CD4-positive, alpha-beta T cell treated with Interleukin-15 for 1 hour (primary cell): ENCODE measurements at regions not wholly inside any gene's neighbourhood (a gene's known extent, or its start where the extent isn't known, plus 50 kb on each side); places are given as distances from the start of the nearest gene placed in this dataset.

Experiments used
- DNase-seq: peaks from one replicate; pipeline ENCODE4 v3.0.0-alpha.2; 2020

GRCh38 chr11:87401653-87402052, 363.9 kb downstream of the TMEM135 start:
- no peak for DNase-seq

GRCh38 chr11:87399341-87399740, 361.6 kb downstream of the TMEM135 start:
- DNase-seq: no peak

DNA sequence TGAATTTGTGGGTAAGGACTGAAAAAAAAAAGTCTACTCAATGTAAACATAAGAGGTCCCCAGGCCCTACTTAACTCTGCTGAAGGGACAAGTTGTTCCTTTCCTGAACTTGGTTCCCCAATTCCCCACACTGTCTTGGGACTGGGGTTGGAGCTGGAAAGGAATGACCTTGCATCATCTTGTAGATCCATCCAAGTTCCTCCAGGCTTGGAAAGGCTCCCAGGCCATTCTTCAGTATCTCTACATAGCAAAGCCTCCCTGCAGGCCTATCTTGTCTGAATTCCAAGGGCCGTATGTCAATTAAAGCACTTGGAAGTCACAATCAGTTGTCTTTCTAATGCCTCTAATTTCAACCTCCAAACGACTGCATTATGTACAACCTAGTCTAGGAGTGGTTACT, 361.2 kb downstream of the TMEM135 start:
- DNase-seq: no peak

- no peak for DNase-seq
Observed at GRCh38 chr11:87397011-87397865, 359.5 kb downstream of the TMEM135 start.

DNA sequence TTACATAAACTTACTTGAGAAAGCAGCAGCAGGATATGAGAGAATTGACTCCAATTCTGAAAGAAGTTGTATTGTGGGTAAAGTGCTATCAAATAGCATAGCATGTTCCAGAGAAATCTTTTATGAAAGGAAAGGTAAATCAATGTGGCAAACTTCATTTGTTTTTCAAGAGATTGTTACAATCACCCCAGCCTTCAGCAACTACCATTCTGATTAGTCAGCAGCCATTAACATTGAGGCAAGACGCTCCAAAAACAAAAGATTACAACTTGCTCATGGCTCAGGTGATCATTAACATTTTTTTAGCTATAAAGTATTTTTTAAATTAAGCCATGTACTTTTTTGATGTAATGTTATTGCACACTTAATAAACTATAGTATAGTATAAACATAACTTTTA, 357.2 kb downstream of the TMEM135 start:
- no peak for DNase-seq

- no peak for DNase-seq
Observed at GRCh38 chr11:87392665-87393064, 354.9 kb downstream of the TMEM135 start.

GRCh38 chr11:87391496-87391895, 353.8 kb downstream of the TMEM135 start:
- no peak for DNase-seq

DNA sequence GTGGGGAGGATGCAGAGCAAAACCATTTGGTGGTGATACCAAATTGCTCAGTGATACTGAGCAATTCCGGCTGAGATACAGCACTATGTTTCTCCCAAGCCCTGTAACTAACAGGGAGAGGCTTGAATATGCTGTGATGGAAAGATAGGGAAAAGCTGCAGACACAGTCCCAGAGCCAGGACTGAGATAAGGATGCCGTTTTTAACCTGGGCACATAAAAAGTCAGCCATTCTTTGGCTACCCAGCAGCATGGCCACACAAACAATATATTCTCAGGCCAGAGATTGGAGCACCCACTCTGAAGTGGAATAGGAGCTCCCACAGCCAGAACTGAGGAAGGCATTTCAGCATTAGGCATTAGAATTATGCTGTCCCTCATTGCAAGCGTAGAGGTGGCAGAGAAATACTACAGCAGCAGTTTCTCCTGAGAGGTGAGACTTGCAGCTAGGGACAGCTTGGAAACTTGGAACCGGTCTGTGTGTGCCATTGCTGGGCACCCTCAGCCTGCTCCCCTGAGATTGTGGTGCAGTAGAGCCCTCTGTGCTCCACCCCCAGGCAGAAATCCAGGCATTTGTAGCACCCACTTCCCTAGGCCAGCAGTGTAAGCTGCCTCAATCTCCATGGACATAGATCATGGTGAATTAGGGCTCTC, 346.5 kb downstream of the TMEM135 start:
- DNase-seq: no peak

- DNase-seq: no peak
Observed at GRCh38 chr11:87374038-87374807, 336.5 kb downstream of the TMEM135 start.
